ENCODE measurements at regions not wholly inside any gene's neighbourhood (a gene's known extent, or its start where the extent isn't known, plus 50 kb on each side); places are given as distances from the start of the nearest gene placed in this dataset.
"Not testable (repeated sequence)": the region's sequence is repeated elsewhere in the genome, so short reads cannot be mapped to it uniquely, and the experiment has no call there.

- H3K27ac ChIP-seq (ENCODE audit: low read length) = no peak overlapping the region
- no peaks in the 10 kb centered on the region for H3K36me3 ChIP-seq (ENCODE audit: control insufficient read depth, low read depth, low read length)
- no peak overlapping the region for H3K4me3 ChIP-seq (ENCODE audit: low read length)
- no peaks in the 10 kb centered on the region for H3K27me3 ChIP-seq (ENCODE audit: control insufficient read depth, insufficient read depth, low read length)
- no peaks in the 10 kb centered on the region for H3K4me1 ChIP-seq (ENCODE audit: control insufficient read depth, low read depth, low read length)
- H3K9ac ChIP-seq (ENCODE audit: low read length) = no peak overlapping the region
- no peaks in the 10 kb centered on the region for H3K9me3 ChIP-seq (ENCODE audit: control insufficient read depth, low read depth, low read length)
Observed at GRCh38 chr2:184308706-184309105, 289.6 kb upstream of the ZNF804A start.

GRCh38 chr2:184312970-184313369, 285.4 kb upstream of the ZNF804A start:
- no peaks in the 10 kb centered on the region for H3K4me1 ChIP-seq (ENCODE audit: control insufficient read depth, low read depth, low read length)
- H3K4me3 ChIP-seq (ENCODE audit: low read length) = no peak overlapping the region
- no peak overlapping the region for H3K27ac ChIP-seq (ENCODE audit: low read length)
- H3K27me3 ChIP-seq (ENCODE audit: control insufficient read depth, insufficient read depth, low read length) = no peaks in the 10 kb centered on the region
- H3K36me3 ChIP-seq (ENCODE audit: control insufficient read depth, low read depth, low read length) = no peaks in the 10 kb centered on the region
- no peaks in the 10 kb centered on the region for H3K9me3 ChIP-seq (ENCODE audit: control insufficient read depth, low read depth, low read length)
- H3K9ac ChIP-seq (ENCODE audit: low read length) = no peak overlapping the region

- Histone ChIP-seq H3K27me3 (ENCODE audit: control insufficient read depth, insufficient read depth, low read length) (no peaks in the 10 kb centered on the region), H3K9me3 (ENCODE audit: control insufficient read depth, low read depth, low read length) (no peaks in the 10 kb centered on the region), H3K36me3 (ENCODE audit: control insufficient read depth, low read depth, low read length) (no peaks in the 10 kb centered on the region), H3K9ac (ENCODE audit: low read length) (no peak overlapping the region), H3K27ac (ENCODE audit: low read length) (no peak overlapping the region), H3K4me3 (ENCODE audit: low read length) (no peak overlapping the region), H3K4me1 (ENCODE audit: control insufficient read depth, low read depth, low read length) (no peaks in the 10 kb centered on the region)
Observed at GRCh38 chr2:184314829-184315228, 283.5 kb upstream of the ZNF804A start.

- H3K27me3 ChIP-seq (ENCODE audit: control insufficient read depth, insufficient read depth, low read length) = no peaks in the 10 kb centered on the region
- no peak overlapping the region for H3K4me3 ChIP-seq (ENCODE audit: low read length)
- no peak overlapping the region for H3K9ac ChIP-seq (ENCODE audit: low read length)
- H3K9me3 ChIP-seq (ENCODE audit: control insufficient read depth, low read depth, low read length) = no peaks in the 10 kb centered on the region
- no peaks in the 10 kb centered on the region for H3K4me1 ChIP-seq (ENCODE audit: control insufficient read depth, low read depth, low read length)
- H3K36me3 ChIP-seq (ENCODE audit: control insufficient read depth, low read depth, low read length) = no peaks in the 10 kb centered on the region
- H3K27ac ChIP-seq (ENCODE audit: low read length) = no peak overlapping the region
Observed at GRCh38 chr2:184316921-184317320, 281.4 kb upstream of the ZNF804A start.

- no peaks in the 10 kb centered on the region for H3K9me3 ChIP-seq (ENCODE audit: control insufficient read depth, low read depth, low read length)
- H3K36me3 ChIP-seq (ENCODE audit: control insufficient read depth, low read depth, low read length) = no peaks in the 10 kb centered on the region
- no peak overlapping the region for H3K4me3 ChIP-seq (ENCODE audit: low read length)
- no peaks in the 10 kb centered on the region for H3K4me1 ChIP-seq (ENCODE audit: control insufficient read depth, low read depth, low read length)
- no peak overlapping the region for H3K27ac ChIP-seq (ENCODE audit: low read length)
- H3K9ac ChIP-seq (ENCODE audit: low read length) = no peak overlapping the region
- no peaks in the 10 kb centered on the region for H3K27me3 ChIP-seq (ENCODE audit: control insufficient read depth, insufficient read depth, low read length)
Observed at GRCh38 chr2:184322615-184323014, 275.7 kb upstream of the ZNF804A start.

GRCh38 chr2:184326066-184326465, 272.3 kb upstream of the ZNF804A start:
- Histone ChIP-seq H3K36me3 (ENCODE audit: control insufficient read depth, low read depth, low read length) (no peaks in the 10 kb centered on the region), H3K9me3 (ENCODE audit: control insufficient read depth, low read depth, low read length) (no peaks in the 10 kb centered on the region), H3K27me3 (ENCODE audit: control insufficient read depth, insufficient read depth, low read length) (no peaks in the 10 kb centered on the region), H3K27ac (ENCODE audit: low read length) (no peak overlapping the region), H3K9ac (ENCODE audit: low read length) (no peak overlapping the region), H3K4me3 (ENCODE audit: low read length) (no peak overlapping the region), H3K4me1 (ENCODE audit: control insufficient read depth, low read depth, low read length) (no peaks in the 10 kb centered on the region)

GRCh38 chr2:184327805-184328204, 270.5 kb upstream of the ZNF804A start:
- not testable (repeated sequence) for H3K27me3 ChIP-seq (ENCODE audit: control insufficient read depth, insufficient read depth, low read length); H3K9me3 ChIP-seq (ENCODE audit: control insufficient read depth, low read depth, low read length); H3K36me3 ChIP-seq (ENCODE audit: control insufficient read depth, low read depth, low read length); H3K27ac ChIP-seq (ENCODE audit: low read length); H3K4me1 ChIP-seq (ENCODE audit: control insufficient read depth, low read depth, low read length); H3K4me3 ChIP-seq (ENCODE audit: low read length); H3K9ac ChIP-seq (ENCODE audit: low read length)

- H3K27me3 ChIP-seq (ENCODE audit: control insufficient read depth, insufficient read depth, low read length); H3K9ac ChIP-seq (ENCODE audit: low read length); H3K36me3 ChIP-seq (ENCODE audit: control insufficient read depth, low read depth, low read length); H3K4me3 ChIP-seq (ENCODE audit: low read length); H3K4me1 ChIP-seq (ENCODE audit: control insufficient read depth, low read depth, low read length); H3K9me3 ChIP-seq (ENCODE audit: control insufficient read depth, low read depth, low read length); H3K27ac ChIP-seq (ENCODE audit: low read length): not testable (repeated sequence)
Observed at GRCh38 chr2:184330561-184330960, 267.8 kb upstream of the ZNF804A start.

- H3K4me1 ChIP-seq (ENCODE audit: control insufficient read depth, low read depth, low read length) = peaks cover 8% of the 10 kb centered on the region
- no peak overlapping the region for H3K9ac ChIP-seq (ENCODE audit: low read length)
- no peaks in the 10 kb centered on the region for H3K9me3 ChIP-seq (ENCODE audit: control insufficient read depth, low read depth, low read length)
- peaks cover 65% of the 10 kb centered on the region for H3K27me3 ChIP-seq (ENCODE audit: control insufficient read depth, insufficient read depth, low read length)
- no peak overlapping the region for H3K27ac ChIP-seq (ENCODE audit: low read length)
- H3K4me3 ChIP-seq (ENCODE audit: low read length) = no peak overlapping the region
- H3K36me3 ChIP-seq (ENCODE audit: control insufficient read depth, low read depth, low read length) = no peaks in the 10 kb centered on the region
Observed at GRCh38 chr2:184336688-184337087, 261.6 kb upstream of the ZNF804A start.

GRCh38 chr2:184338771-184339170, 259.6 kb upstream of the ZNF804A start:
- Histone ChIP-seq H3K27ac (ENCODE audit: low read length) (no peak overlapping the region), H3K36me3 (ENCODE audit: control insufficient read depth, low read depth, low read length) (no peaks in the 10 kb centered on the region), H3K9me3 (ENCODE audit: control insufficient read depth, low read depth, low read length) (no peaks in the 10 kb centered on the region), H3K4me1 (ENCODE audit: control insufficient read depth, low read depth, low read length) (peaks cover 12% of the 10 kb centered on the region), H3K9ac (ENCODE audit: low read length) (no peak overlapping the region), H3K4me3 (ENCODE audit: low read length) (no peak overlapping the region), H3K27me3 (ENCODE audit: control insufficient read depth, insufficient read depth, low read length) (peaks cover 76% of the 10 kb centered on the region)

- Histone ChIP-seq H3K27ac (ENCODE audit: low read length) (no peak overlapping the region), H3K9me3 (ENCODE audit: control insufficient read depth, low read depth, low read length) (no peaks in the 10 kb centered on the region), H3K27me3 (ENCODE audit: control insufficient read depth, insufficient read depth, low read length) (peaks cover 76% of the 10 kb centered on the region), H3K4me1 (ENCODE audit: control insufficient read depth, low read depth, low read length) (peaks cover 12% of the 10 kb centered on the region), H3K36me3 (ENCODE audit: control insufficient read depth, low read depth, low read length) (no peaks in the 10 kb centered on the region), H3K4me3 (ENCODE audit: low read length) (no peak overlapping the region), H3K9ac (ENCODE audit: low read length) (no peak overlapping the region)
Observed at GRCh38 chr2:184339966-184340365, 258.4 kb upstream of the ZNF804A start.

- H3K9ac ChIP-seq (ENCODE audit: low read length) = no peak overlapping the region
- H3K9me3 ChIP-seq (ENCODE audit: control insufficient read depth, low read depth, low read length) = no peaks in the 10 kb centered on the region
- no peak overlapping the region for H3K4me3 ChIP-seq (ENCODE audit: low read length)
- no peaks in the 10 kb centered on the region for H3K36me3 ChIP-seq (ENCODE audit: control insufficient read depth, low read depth, low read length)
- H3K27me3 ChIP-seq (ENCODE audit: control insufficient read depth, insufficient read depth, low read length) = peaks cover 14% of the 10 kb centered on the region
- H3K4me1 ChIP-seq (ENCODE audit: control insufficient read depth, low read depth, low read length) = peaks cover 4% of the 10 kb centered on the region
- H3K27ac ChIP-seq (ENCODE audit: low read length) = no peak overlapping the region
Observed at GRCh38 chr2:184346338-184346862, 251.9 kb upstream of the ZNF804A start.

Measured in iPS-18a (cell line).